Mesendoderm (in vitro differentiated cells): ENCODE measurements at regions not wholly inside any gene's neighbourhood (a gene's known extent, or its start where the extent isn't known, plus 50 kb on each side); places are given as distances from the start of the nearest gene placed in this dataset.

Experiments
- DNase-seq: peaks from one replicate; pipeline ENCODE4 v3.0.0; 2013
- H2AK5ac ChIP-seq: 2 replicates; pipeline ENCODE4 v1.6.1; 2013; ENCODE audit warnings: low read length, inconsistent platforms
- H2BK120ac ChIP-seq: 2 replicates; pipeline ENCODE4 v1.6.1; 2013; ENCODE audit warnings: low read depth, mild to moderate bottlenecking, low read length, moderate library complexity, mixed read lengths
- H2BK15ac ChIP-seq: replicated peaks from 2 replicates; pipeline ENCODE4 v1.6.1; 2013; ENCODE audit warnings: low read depth, mild to moderate bottlenecking, moderate library complexity
- H2BK5ac ChIP-seq: 2 replicates; pipeline ENCODE4 v1.6.1; 2013; ENCODE audit warnings: low read length, inconsistent platforms
- H3K18ac ChIP-seq: 2 replicates; pipeline ENCODE4 v1.6.1; 2013; ENCODE audit warnings: mild to moderate bottlenecking, low read length, mixed read lengths
- H3K23ac ChIP-seq: one replicate; pipeline ENCODE4 v1.6.1; 2013; ENCODE audit warnings: low read length
- H3K27ac ChIP-seq: 2 replicates; pipeline ENCODE4 v1.5.1; 2013; ENCODE audit warnings: low read depth, mild to moderate bottlenecking, inconsistent platforms, low read length, moderate library complexity
- H3K27me3 ChIP-seq: 2 replicates; pipeline ENCODE4 v1.6.1; 2013; ENCODE audit warnings: low read length, control low read depth, mild to moderate bottlenecking, inconsistent platforms; ENCODE audit not compliant: insufficient read depth, poor library complexity
- H3K36me3 ChIP-seq: 2 replicates; pipeline ENCODE4 v1.6.1; 2013; ENCODE audit warnings: low read length, inconsistent platforms; ENCODE audit not compliant: control insufficient read depth, insufficient read depth
- H3K4ac ChIP-seq: one replicate; pipeline ENCODE4 v1.6.1; 2013; ENCODE audit warnings: low read depth, mild to moderate bottlenecking, low read length, moderate library complexity
- H3K4me1 ChIP-seq: 2 replicates; pipeline ENCODE4 v1.6.1; 2013; ENCODE audit warnings: low read depth, low read length, inconsistent platforms; ENCODE audit not compliant: control insufficient read depth
- H3K4me2 ChIP-seq: 2 replicates; pipeline ENCODE4 v1.6.1; 2013; ENCODE audit warnings: low read length
- H3K4me3 ChIP-seq: 2 replicates; pipeline ENCODE4 v1.5.1; 2013; ENCODE audit warnings: mild to moderate bottlenecking, low read length
- H3K56ac ChIP-seq: one replicate; pipeline ENCODE4 v1.6.1; 2013; ENCODE audit warnings: low read length
- H3K79me1 ChIP-seq: 2 replicates; pipeline ENCODE4 v1.6.1; 2013; ENCODE audit warnings: low read length, inconsistent platforms
- H3K79me2 ChIP-seq: 2 replicates; pipeline ENCODE4 v1.6.1; 2013; ENCODE audit warnings: mild to moderate bottlenecking, low read length; ENCODE audit not compliant: control insufficient read depth, insufficient read depth
- H3K9ac ChIP-seq: 2 replicates; pipeline ENCODE4 v1.6.1; 2013; ENCODE audit warnings: low read length, inconsistent platforms
- H4K5ac ChIP-seq: one replicate; pipeline ENCODE4 v1.6.1; 2013; ENCODE audit warnings: low read length
- H4K8ac ChIP-seq: one replicate; pipeline ENCODE4 v1.6.1; 2013; ENCODE audit warnings: low read depth, mild to moderate bottlenecking, control low read depth, low read length, moderate library complexity
- whole genome bisulfite sequencing: extraction: QIAGEN DNeasy Blood & Tissue Kit; methylation state at CpG from one replicate; pipeline ENCODE4 v1.1.7; 2013; ENCODE audit warnings: low lambda C conversion rate, missing lambda C conversion rate; ENCODE audit not compliant: insufficient coverage; ENCODE audit errors: extremely low coverage; 5-methylcytosine and 5-hydroxymethylcytosine counted together

DNA sequence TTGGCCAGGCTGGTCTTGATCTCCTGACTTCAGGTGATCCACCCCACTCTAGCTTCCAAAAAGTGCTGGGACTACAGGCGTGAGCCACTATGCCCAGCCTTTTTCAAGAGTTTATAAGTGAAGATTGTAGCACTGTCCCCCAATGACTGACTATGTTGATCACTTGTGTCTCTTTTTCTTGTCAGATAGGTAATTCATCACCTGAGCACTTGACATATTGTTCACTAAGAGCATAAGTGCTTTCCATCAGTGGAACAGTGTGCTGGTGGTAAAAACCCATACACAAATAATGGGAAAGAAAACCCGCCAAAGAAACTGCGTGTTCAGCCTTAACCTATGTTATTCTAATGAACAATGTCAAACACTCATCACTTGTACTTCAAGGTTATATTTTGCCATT, 414.4 kb upstream of the CDH7 start:
- Histone ChIP-seq H3K23ac (no peak overlapping the region), H2AK5ac (no peak overlapping the region), H3K27ac (no peak overlapping the region), H3K4me1 (no peaks in the 10 kb centered on the region), H3K36me3 (no peaks in the 10 kb centered on the region), H3K4ac (no peak overlapping the region), H3K27me3 (no peaks in the 10 kb centered on the region), H3K9ac (no peak overlapping the region), H3K4me2 (no peak overlapping the region), H3K56ac (no peak overlapping the region), H2BK5ac (no peak overlapping the region), H4K8ac (no peak overlapping the region), H3K79me1 (no peaks in the 10 kb centered on the region), H2BK15ac (no peak overlapping the region), H2BK120ac (no peak overlapping the region), H3K4me3 (no peak overlapping the region), H3K18ac (no peak overlapping the region), H3K79me2 (no peaks in the 10 kb centered on the region), H4K5ac (no peak overlapping the region)
- no peak for DNase-seq
- WGBS, result no CpG with 5 or more reads among the region's 3 CpGs

DNA sequence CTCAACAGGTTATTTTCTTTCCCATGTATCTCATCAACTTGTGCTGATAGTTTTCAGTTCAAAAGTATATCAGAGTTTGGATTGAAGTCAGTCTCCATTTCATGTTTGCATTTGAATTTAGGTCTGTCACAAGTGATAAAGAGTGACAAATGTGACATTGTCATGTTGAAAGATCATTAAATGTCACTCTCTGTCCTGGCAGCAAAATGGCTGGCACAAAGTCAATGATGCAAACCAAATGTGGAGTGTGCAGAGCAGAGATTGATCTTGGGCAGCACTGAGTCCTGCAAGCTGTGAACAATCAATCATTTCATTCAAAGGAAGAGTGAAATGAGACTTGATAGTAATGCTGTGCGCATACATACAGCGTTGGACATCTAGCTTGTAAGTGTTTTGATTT, 421.8 kb upstream of the CDH7 start:
- no peak overlapping the region for H4K8ac ChIP-seq
- no peak overlapping the region for H2AK5ac ChIP-seq
- H3K9ac ChIP-seq, result no peak overlapping the region
- no peak for DNase-seq
- no peaks in the 10 kb centered on the region for H3K27me3 ChIP-seq
- H3K23ac ChIP-seq, result no peak overlapping the region
- no peaks in the 10 kb centered on the region for H3K36me3 ChIP-seq
- no peak overlapping the region for H3K56ac ChIP-seq
- no peak overlapping the region for H3K4me2 ChIP-seq
- no peak overlapping the region for H3K4me3 ChIP-seq
- WGBS, result no CpG with 5 or more reads among the region's 2 CpGs
- no peaks in the 10 kb centered on the region for H3K79me2 ChIP-seq
- no peak overlapping the region for H3K4ac ChIP-seq
- no peaks in the 10 kb centered on the region for H3K79me1 ChIP-seq
- no peak overlapping the region for H3K18ac ChIP-seq
- no peak overlapping the region for H3K27ac ChIP-seq
- H3K4me1 ChIP-seq, result no peaks in the 10 kb centered on the region
- H2BK5ac ChIP-seq, result no peak overlapping the region
- H2BK120ac ChIP-seq, result no peak overlapping the region
- H4K5ac ChIP-seq, result no peak overlapping the region
- H2BK15ac ChIP-seq, result no peak overlapping the region

GRCh38 chr18:65326805-65327204, 424.0 kb upstream of the CDH7 start:
- Histone ChIP-seq H3K18ac (no peak overlapping the region), H2BK15ac (no peak overlapping the region), H3K27ac (no peak overlapping the region), H2BK120ac (no peak overlapping the region), H4K8ac (no peak overlapping the region), H2AK5ac (no peak overlapping the region), H3K23ac (no peak overlapping the region), H2BK5ac (no peak overlapping the region), H3K79me1 (no peaks in the 10 kb centered on the region), H3K27me3 (no peaks in the 10 kb centered on the region), H3K9ac (no peak overlapping the region), H3K4me3 (no peak overlapping the region), H4K5ac (no peak overlapping the region), H3K4me2 (no peak overlapping the region), H3K4ac (no peak overlapping the region), H3K79me2 (no peaks in the 10 kb centered on the region), H3K36me3 (no peaks in the 10 kb centered on the region), H3K4me1 (no peaks in the 10 kb centered on the region), H3K56ac (no peak overlapping the region)
- DNase-seq, result no peak

DNA sequence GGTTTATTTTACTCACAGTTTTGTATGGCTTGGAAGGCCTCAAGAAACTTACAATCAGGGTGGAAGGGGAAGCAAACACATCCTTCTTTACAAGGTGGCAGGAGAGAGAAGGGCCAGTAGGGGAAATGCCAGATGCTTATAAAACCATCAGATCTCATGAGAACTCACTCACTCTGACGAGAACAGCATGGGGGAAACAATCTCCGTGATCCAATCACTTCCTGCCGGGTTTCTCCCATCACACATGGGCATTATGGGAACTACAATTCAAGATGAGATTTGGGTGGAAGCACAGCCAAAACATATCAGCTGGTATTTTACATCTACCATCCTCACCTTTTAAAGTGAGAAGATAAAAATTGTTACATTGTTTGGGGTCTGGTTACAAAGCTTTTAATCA, 427.9 kb upstream of the CDH7 start:
- peak; percentile 59 for DNase-seq
- Histone ChIP-seq H3K9ac (no peak overlapping the region), H3K4me3 (no peak overlapping the region), H2BK15ac (no peak overlapping the region), H3K18ac (no peak overlapping the region), H3K4ac (no peak overlapping the region), H2BK5ac (no peak overlapping the region), H2BK120ac (no peak overlapping the region), H3K56ac (no peak overlapping the region), H3K79me1 (no peaks in the 10 kb centered on the region), H3K27me3 (no peaks in the 10 kb centered on the region), H4K8ac (no peak overlapping the region), H3K4me1 (no peaks in the 10 kb centered on the region), H3K79me2 (no peaks in the 10 kb centered on the region), H2AK5ac (no peak overlapping the region), H3K23ac (no peak overlapping the region), H3K36me3 (no peaks in the 10 kb centered on the region), H3K27ac (no peak overlapping the region), H3K4me2 (no peak overlapping the region), H4K5ac (no peak overlapping the region)
- no CpG with 5 or more reads among the region's 3 CpGs for WGBS

- H3K79me2 ChIP-seq, result no peaks in the 10 kb centered on the region
- DNase-seq, result peak; percentile 1
- no peak overlapping the region for H4K8ac ChIP-seq
- no peaks in the 10 kb centered on the region for H3K36me3 ChIP-seq
- no peaks in the 10 kb centered on the region for H3K4me1 ChIP-seq
- no peaks in the 10 kb centered on the region for H3K79me1 ChIP-seq
- H3K27ac ChIP-seq, result no peak overlapping the region
- no peak overlapping the region for H3K4me3 ChIP-seq
- no peak overlapping the region for H2BK5ac ChIP-seq
- no peak overlapping the region for H3K4me2 ChIP-seq
- 100% methylated on average over 3 of the region's 4 CpGs for WGBS
- no peak overlapping the region for H2BK120ac ChIP-seq
- no peak overlapping the region for H2AK5ac ChIP-seq
- H3K23ac ChIP-seq, result no peak overlapping the region
- H3K18ac ChIP-seq, result no peak overlapping the region
- no peak overlapping the region for H2BK15ac ChIP-seq
- no peaks in the 10 kb centered on the region for H3K27me3 ChIP-seq
- no peak overlapping the region for H3K9ac ChIP-seq
- no peak overlapping the region for H3K4ac ChIP-seq
- no peak overlapping the region for H4K5ac ChIP-seq
- H3K56ac ChIP-seq, result no peak overlapping the region
Measured at GRCh38 chr18:65298422-65298821, 452.4 kb upstream of the CDH7 start.

DNA sequence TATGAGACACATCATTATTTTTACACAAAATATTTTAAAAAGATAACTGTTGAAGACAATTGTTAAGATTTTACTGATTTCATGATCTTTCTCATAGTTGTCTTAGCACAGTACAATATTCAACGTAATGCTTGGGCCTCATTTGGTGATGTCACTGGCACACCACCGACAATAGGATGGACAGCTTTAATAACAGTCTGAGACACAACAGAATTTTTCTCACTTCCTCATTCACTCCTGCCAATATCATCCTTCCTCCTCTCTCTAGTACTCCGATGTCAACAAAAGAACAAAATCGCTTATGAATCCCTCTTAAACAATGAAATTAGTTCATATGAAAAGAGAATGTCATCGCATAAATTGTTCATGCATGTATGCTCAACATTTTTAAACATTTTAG, 461.9 kb upstream of the CDH7 start:
- Histone ChIP-seq H3K18ac (no peak overlapping the region), H3K79me1 (no peaks in the 10 kb centered on the region), H3K79me2 (no peaks in the 10 kb centered on the region), H2BK15ac (no peak overlapping the region), H4K8ac (no peak overlapping the region), H2BK120ac (no peak overlapping the region), H3K4me2 (no peak overlapping the region), H3K9ac (no peak overlapping the region), H3K4me3 (no peak overlapping the region), H3K36me3 (no peaks in the 10 kb centered on the region), H3K4me1 (no peaks in the 10 kb centered on the region), H2BK5ac (no peak overlapping the region), H3K27me3 (no peaks in the 10 kb centered on the region), H3K23ac (no peak overlapping the region), H3K56ac (no peak overlapping the region), H3K27ac (no peak overlapping the region), H4K5ac (no peak overlapping the region), H2AK5ac (no peak overlapping the region), H3K4ac (no peak overlapping the region)
- WGBS, result no CpG with 5 or more reads among the region's 5 CpGs
- no peak for DNase-seq
